ENCODE measurements at regions not wholly inside any gene's neighbourhood (a gene's known extent, or its start where the extent isn't known, plus 50 kb on each side); places are given as distances from the start of the nearest gene placed in this dataset.

GRCh38 chr10:121371836-121372235, 226.4 kb downstream of the FGFR2 start:
- H2BK12ac ChIP-seq (ENCODE audit: low read length), result no peak overlapping the region
- no peak overlapping the region for H3K18ac ChIP-seq (ENCODE audit: low read length)
- H3K27me3 ChIP-seq (ENCODE audit: insufficient read depth, low read length), result no peaks in the 10 kb centered on the region
- H3K9me3 ChIP-seq (ENCODE audit: insufficient read depth, low read depth, low read length), result no peaks in the 10 kb centered on the region
- H3K9ac ChIP-seq (ENCODE audit: low read length), result no peak overlapping the region
- H3K4me3 ChIP-seq (ENCODE audit: low read depth, low read length), result no peak overlapping the region
- H4K8ac ChIP-seq (ENCODE audit: low read depth, low read length), result no peak overlapping the region
- no peak overlapping the region for H2AFZ ChIP-seq (ENCODE audit: insufficient read depth, low read length, poor library complexity)
- no peak overlapping the region for H3K4me2 ChIP-seq (ENCODE audit: low read length)
- no peak overlapping the region for H4K91ac ChIP-seq (ENCODE audit: low read depth, low read length)
- H3K14ac ChIP-seq (ENCODE audit: low read length), result no peak overlapping the region
- H2BK5ac ChIP-seq (ENCODE audit: low read depth, low read length, poor library complexity), result no peak overlapping the region
- no peak overlapping the region for H2BK120ac ChIP-seq (ENCODE audit: insufficient read depth, low read length, poor library complexity)
- H3K23ac ChIP-seq (ENCODE audit: low read length), result no peak overlapping the region
- H2AK5ac ChIP-seq (ENCODE audit: low read length), result no peak overlapping the region
- WGBS (ENCODE audit: extremely low coverage, insufficient coverage, insufficient read length), result no CpG with 5 or more reads among the region's 3 CpGs
- H4K12ac ChIP-seq (ENCODE audit: low read depth, low read length), result no peak overlapping the region
- H3K79me1 ChIP-seq (ENCODE audit: low read length), result no peaks in the 10 kb centered on the region
- H3K79me2 ChIP-seq (ENCODE audit: control insufficient read depth, insufficient read depth, low read length, poor library complexity), result no peaks in the 10 kb centered on the region
- H3K27ac ChIP-seq (ENCODE audit: low read depth, low read length), result no peak overlapping the region
- H3K36me3 ChIP-seq (ENCODE audit: control insufficient read depth in 1 of 2, insufficient read depth in 2 of 2, low read length in 2 of 2), result no peaks in the 10 kb centered on the region
- no peak for DNase-seq
- no peaks in the 10 kb centered on the region for H3K4me1 ChIP-seq (ENCODE audit: control insufficient read depth in 1 of 2, insufficient read depth in 2 of 2, low read length in 2 of 2)
- H3K4ac ChIP-seq (ENCODE audit: low read depth, low read length), result no peak overlapping the region

- Histone ChIP-seq H2AFZ (ENCODE audit: insufficient read depth, low read length, poor library complexity) (no peak overlapping the region), H4K8ac (ENCODE audit: low read depth, low read length) (no peak overlapping the region), H2BK5ac (ENCODE audit: low read depth, low read length, poor library complexity) (no peak overlapping the region), H3K79me2 (ENCODE audit: control insufficient read depth, insufficient read depth, low read length, poor library complexity) (no peaks in the 10 kb centered on the region), H4K91ac (ENCODE audit: low read depth, low read length) (no peak overlapping the region), H3K4me1 (ENCODE audit: control insufficient read depth in 1 of 2, insufficient read depth in 2 of 2, low read length in 2 of 2) (no peaks in the 10 kb centered on the region), H3K4ac (ENCODE audit: low read depth, low read length) (no peak overlapping the region), H3K4me3 (ENCODE audit: low read depth, low read length) (no peak overlapping the region), H4K12ac (ENCODE audit: low read depth, low read length) (no peak overlapping the region), H2BK120ac (ENCODE audit: insufficient read depth, low read length, poor library complexity) (no peak overlapping the region), H3K27me3 (ENCODE audit: insufficient read depth, low read length) (no peaks in the 10 kb centered on the region), H3K27ac (ENCODE audit: low read depth, low read length) (no peak overlapping the region), H3K79me1 (ENCODE audit: low read length) (no peaks in the 10 kb centered on the region), H3K4me2 (ENCODE audit: low read length) (no peak overlapping the region), H3K23ac (ENCODE audit: low read length) (no peak overlapping the region), H3K36me3 (ENCODE audit: control insufficient read depth in 1 of 2, insufficient read depth in 2 of 2, low read length in 2 of 2) (no peaks in the 10 kb centered on the region), H3K9me3 (ENCODE audit: insufficient read depth, low read depth, low read length) (no peaks in the 10 kb centered on the region), H2BK12ac (ENCODE audit: low read length) (no peak overlapping the region), H3K9ac (ENCODE audit: low read length) (no peak overlapping the region), H2AK5ac (ENCODE audit: low read length) (no peak overlapping the region), H3K14ac (ENCODE audit: low read length) (no peak overlapping the region), H3K18ac (ENCODE audit: low read length) (no peak overlapping the region)
- no peak for DNase-seq
- WGBS (ENCODE audit: extremely low coverage, insufficient coverage, insufficient read length), result no CpG with 5 or more reads among the region's 2 CpGs
Observed at GRCh38 chr10:121373411-121373810, 224.8 kb downstream of the FGFR2 start.

GRCh38 chr10:121374121-121374520, 224.1 kb downstream of the FGFR2 start:
- H4K12ac ChIP-seq (ENCODE audit: low read depth, low read length), result no peak overlapping the region
- no peaks in the 10 kb centered on the region for H3K79me2 ChIP-seq (ENCODE audit: control insufficient read depth, insufficient read depth, low read length, poor library complexity)
- no peak overlapping the region for H2AK5ac ChIP-seq (ENCODE audit: low read length)
- H3K4me3 ChIP-seq (ENCODE audit: low read depth, low read length), result no peak overlapping the region
- no peak overlapping the region for H4K8ac ChIP-seq (ENCODE audit: low read depth, low read length)
- no peak overlapping the region for H3K14ac ChIP-seq (ENCODE audit: low read length)
- H2BK5ac ChIP-seq (ENCODE audit: low read depth, low read length, poor library complexity), result no peak overlapping the region
- no peak overlapping the region for H4K91ac ChIP-seq (ENCODE audit: low read depth, low read length)
- no peaks in the 10 kb centered on the region for H3K4me1 ChIP-seq (ENCODE audit: control insufficient read depth in 1 of 2, insufficient read depth in 2 of 2, low read length in 2 of 2)
- no peak overlapping the region for H2BK12ac ChIP-seq (ENCODE audit: low read length)
- no peaks in the 10 kb centered on the region for H3K36me3 ChIP-seq (ENCODE audit: control insufficient read depth in 1 of 2, insufficient read depth in 2 of 2, low read length in 2 of 2)
- H3K18ac ChIP-seq (ENCODE audit: low read length), result no peak overlapping the region
- H3K4ac ChIP-seq (ENCODE audit: low read depth, low read length), result no peak overlapping the region
- H3K23ac ChIP-seq (ENCODE audit: low read length), result no peak overlapping the region
- no peak overlapping the region for H3K9ac ChIP-seq (ENCODE audit: low read length)
- H2AFZ ChIP-seq (ENCODE audit: insufficient read depth, low read length, poor library complexity), result no peak overlapping the region
- H2BK120ac ChIP-seq (ENCODE audit: insufficient read depth, low read length, poor library complexity), result no peak overlapping the region
- WGBS (ENCODE audit: extremely low coverage, insufficient coverage, insufficient read length), result no CpG with 5 or more reads among the region's 12 CpGs
- H3K9me3 ChIP-seq (ENCODE audit: insufficient read depth, low read depth, low read length), result no peaks in the 10 kb centered on the region
- no peaks in the 10 kb centered on the region for H3K79me1 ChIP-seq (ENCODE audit: low read length)
- no peak overlapping the region for H3K27ac ChIP-seq (ENCODE audit: low read depth, low read length)
- H3K4me2 ChIP-seq (ENCODE audit: low read length), result no peak overlapping the region
- no peaks in the 10 kb centered on the region for H3K27me3 ChIP-seq (ENCODE audit: insufficient read depth, low read length)
- no peak for DNase-seq

GRCh38 chr10:121375172-121375571, 223.1 kb downstream of the FGFR2 start:
- peak in 1 of 2 donors; percentile 2 for DNase-seq
- Histone ChIP-seq H3K9me3 (ENCODE audit: insufficient read depth, low read depth, low read length) (no peaks in the 10 kb centered on the region), H3K23ac (ENCODE audit: low read length) (no peak overlapping the region), H4K8ac (ENCODE audit: low read depth, low read length) (no peak overlapping the region), H3K4me1 (ENCODE audit: control insufficient read depth in 1 of 2, insufficient read depth in 2 of 2, low read length in 2 of 2) (no peaks in the 10 kb centered on the region), H3K18ac (ENCODE audit: low read length) (no peak overlapping the region), H2BK5ac (ENCODE audit: low read depth, low read length, poor library complexity) (no peak overlapping the region), H3K79me1 (ENCODE audit: low read length) (no peaks in the 10 kb centered on the region), H2BK12ac (ENCODE audit: low read length) (no peak overlapping the region), H2AK5ac (ENCODE audit: low read length) (no peak overlapping the region), H4K91ac (ENCODE audit: low read depth, low read length) (no peak overlapping the region), H3K36me3 (ENCODE audit: control insufficient read depth in 1 of 2, insufficient read depth in 2 of 2, low read length in 2 of 2) (no peaks in the 10 kb centered on the region), H3K4ac (ENCODE audit: low read depth, low read length) (no peak overlapping the region), H3K9ac (ENCODE audit: low read length) (no peak overlapping the region), H3K4me3 (ENCODE audit: low read depth, low read length) (no peak overlapping the region), H3K4me2 (ENCODE audit: low read length) (no peak overlapping the region), H4K12ac (ENCODE audit: low read depth, low read length) (no peak overlapping the region), H3K79me2 (ENCODE audit: control insufficient read depth, insufficient read depth, low read length, poor library complexity) (no peaks in the 10 kb centered on the region), H3K27me3 (ENCODE audit: insufficient read depth, low read length) (no peaks in the 10 kb centered on the region), H2BK120ac (ENCODE audit: insufficient read depth, low read length, poor library complexity) (no peak overlapping the region), H3K14ac (ENCODE audit: low read length) (no peak overlapping the region), H2AFZ (ENCODE audit: insufficient read depth, low read length, poor library complexity) (no peak overlapping the region), H3K27ac (ENCODE audit: low read depth, low read length) (no peak overlapping the region)
- no CpG with 5 or more reads among the region's 6 CpGs for WGBS (ENCODE audit: extremely low coverage, insufficient coverage, insufficient read length)

Data from trophoblast cell (in vitro differentiated cells and primary cell).